ENCODE measurements at regions not wholly inside any gene's neighbourhood (a gene's known extent, or its start where the extent isn't known, plus 50 kb on each side); places are given as distances from the start of the nearest gene placed in this dataset.

DNA sequence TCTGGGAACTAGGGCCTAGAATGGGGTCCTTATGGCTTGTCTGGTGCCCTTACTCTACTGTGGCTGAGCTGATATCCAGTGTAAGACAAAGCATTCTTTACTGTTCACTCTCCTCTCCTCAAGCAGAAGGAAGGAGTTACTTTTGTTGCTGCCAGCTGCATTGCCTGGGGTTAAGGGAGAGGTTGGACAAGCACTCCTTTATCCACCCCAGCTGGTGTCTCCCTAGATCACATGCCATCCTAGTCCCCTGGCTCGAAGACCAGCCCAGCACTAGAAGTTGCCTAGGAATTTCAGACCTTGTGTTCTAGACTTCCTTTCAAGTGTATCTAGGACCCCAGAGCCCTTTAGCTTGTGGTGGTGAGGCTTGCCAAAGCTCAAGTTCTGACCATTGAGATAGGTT is 1051.5 kb upstream of the C9orf72 start:
- CTCF ChIA-PET, result no interaction called here
- ATAC-seq, result no peak
- intact Hi-C loops (cut with micrococcal nuclease), result no loop called here

DNA sequence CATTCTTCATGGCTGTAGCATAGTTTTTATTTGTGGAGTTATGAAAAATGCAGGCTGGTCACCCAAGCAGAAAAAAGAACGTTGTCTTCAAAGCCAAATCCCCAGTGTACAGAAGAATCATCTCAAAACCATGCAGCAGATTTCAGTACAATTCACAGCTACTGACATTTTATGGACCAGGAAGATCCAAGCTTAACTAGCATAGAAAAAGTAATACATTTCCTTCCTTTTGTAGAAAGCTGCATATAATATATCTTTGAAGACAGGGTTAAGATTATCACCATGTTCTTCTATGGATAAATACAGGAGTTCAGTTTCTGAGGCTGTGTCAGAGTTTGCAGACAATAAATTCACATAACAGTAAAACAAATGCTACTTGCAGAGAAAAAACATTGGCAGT is 1054.8 kb upstream of the C9orf72 start:
- TF ChIP-seq, protein P1, sequence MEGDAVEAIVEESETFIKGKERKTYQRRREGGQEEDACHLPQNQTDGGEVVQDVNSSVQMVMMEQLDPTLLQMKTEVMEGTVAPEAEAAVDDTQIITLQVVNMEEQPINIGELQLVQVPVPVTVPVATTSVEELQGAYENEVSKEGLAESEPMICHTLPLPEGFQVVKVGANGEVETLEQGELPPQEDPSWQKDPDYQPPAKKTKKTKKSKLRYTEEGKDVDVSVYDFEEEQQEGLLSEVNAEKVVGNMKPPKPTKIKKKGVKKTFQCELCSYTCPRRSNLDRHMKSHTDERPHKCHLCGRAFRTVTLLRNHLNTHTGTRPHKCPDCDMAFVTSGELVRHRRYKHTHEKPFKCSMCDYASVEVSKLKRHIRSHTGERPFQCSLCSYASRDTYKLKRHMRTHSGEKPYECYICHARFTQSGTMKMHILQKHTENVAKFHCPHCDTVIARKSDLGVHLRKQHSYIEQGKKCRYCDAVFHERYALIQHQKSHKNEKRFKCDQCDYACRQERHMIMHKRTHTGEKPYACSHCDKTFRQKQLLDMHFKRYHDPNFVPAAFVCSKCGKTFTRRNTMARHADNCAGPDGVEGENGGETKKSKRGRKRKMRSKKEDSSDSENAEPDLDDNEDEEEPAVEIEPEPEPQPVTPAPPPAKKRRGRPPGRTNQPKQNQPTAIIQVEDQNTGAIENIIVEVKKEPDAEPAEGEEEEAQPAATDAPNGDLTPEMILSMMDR (IDR thresholded peaks at IDR 0.05), result no peak
- ATAC-seq (no peak), DNase-seq (no peak)
- H3K36me3 Mint-ChIP-seq (ENCODE audit: low read depth), result no peaks in the 10 kb centered on the region
- H3K4me3 Mint-ChIP-seq, result no peak overlapping the region
- H3K9me3 Mint-ChIP-seq, result peaks cover 7% of the 10 kb centered on the region
- intact Hi-C loops (cut with micrococcal nuclease), result no loop called here
- H3K4me1 Mint-ChIP-seq (ENCODE audit: low read depth), result no peaks in the 10 kb centered on the region
- H3K27ac Mint-ChIP-seq, result no peak overlapping the region
- ChIA-PET CTCF (no interaction called here), POLR2A (no interaction called here)
- no peaks in the 10 kb centered on the region for H3K27me3 Mint-ChIP-seq

More for the DNA sequence above, 1051.5 kb upstream of the C9orf72 start:
- Mint-ChIP-seq H3K4me3 (no peak overlapping the region), H3K9me3 (peaks cover 4% of the 10 kb centered on the region), H3K4me1 (ENCODE audit: low read depth) (no peaks in the 10 kb centered on the region), H3K27ac (no peak overlapping the region), H3K27me3 (no peaks in the 10 kb centered on the region), H3K36me3 (ENCODE audit: low read depth) (no peaks in the 10 kb centered on the region)
- TF ChIP-seq, protein P1 (IDR thresholded peaks at IDR 0.05), result no peak
- no peak for DNase-seq
- POLR2A ChIA-PET, result no interaction called here

DNA sequence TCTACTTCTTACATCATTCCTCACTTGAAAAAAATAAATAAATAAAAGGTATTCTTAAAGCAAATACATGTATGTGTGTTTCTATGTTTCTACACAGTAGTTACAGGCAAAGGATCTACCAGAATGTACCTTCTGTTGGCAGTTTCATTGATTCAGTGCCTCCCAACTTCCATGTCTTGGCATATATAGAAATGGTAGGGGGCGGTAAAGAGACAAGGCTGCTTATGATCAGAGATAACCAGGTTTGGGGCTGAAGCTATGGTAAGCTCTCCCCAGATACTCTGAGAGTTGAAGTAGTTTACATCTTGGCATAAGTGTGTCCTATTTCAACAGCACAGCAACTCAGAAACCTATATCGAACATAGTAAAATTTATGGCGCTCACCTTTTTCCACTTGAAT is 1075.4 kb upstream of the C9orf72 start:
- ChIA-PET CTCF (no interaction called here), POLR2A (interaction anchor here (0.6 kb wide), 1 partner anchor 1849 kb away, joined by 3 read pairs; no protein-coding TSS in a partner anchor)
- DNase-seq (no peak), ATAC-seq (no peak)
- Mint-ChIP-seq H3K36me3 (ENCODE audit: low read depth) (no peaks in the 10 kb centered on the region), H3K4me3 (no peak overlapping the region), H3K27ac (no peak overlapping the region), H3K9me3 (peaks cover 1% of the 10 kb centered on the region), H3K27me3 (no peaks in the 10 kb centered on the region), H3K4me1 (ENCODE audit: low read depth) (no peaks in the 10 kb centered on the region)
- intact Hi-C loops (cut with micrococcal nuclease), result no loop called here
- TF ChIP-seq, protein P1 (IDR thresholded peaks at IDR 0.05), result no peak

DNA sequence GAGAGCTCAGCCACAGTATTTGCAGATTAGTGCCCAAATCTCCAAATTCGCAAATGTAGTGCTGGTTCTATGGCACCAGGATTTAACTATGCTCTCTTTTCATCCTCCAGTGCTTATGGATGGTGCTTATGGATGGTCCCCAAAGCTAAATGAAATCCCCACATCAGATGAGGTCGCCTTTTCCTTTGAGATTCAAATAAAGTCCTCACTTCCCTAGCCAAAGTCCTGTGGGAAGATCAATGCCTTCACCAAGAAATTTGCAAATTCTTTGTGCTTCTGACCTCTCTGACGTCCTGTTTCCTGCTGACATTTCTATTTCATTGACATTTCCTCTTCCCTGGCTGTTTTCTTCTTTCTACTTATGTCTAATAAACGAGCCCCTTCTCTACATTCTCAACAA is 1077.0 kb upstream of the C9orf72 start:
- DNase-seq, result no peak
- H3K4me3 Mint-ChIP-seq, result no peak overlapping the region
- H3K4me1 Mint-ChIP-seq (ENCODE audit: low read depth), result no peaks in the 10 kb centered on the region
- CTCF ChIA-PET, result no interaction called here
- intact Hi-C loops (cut with micrococcal nuclease), result no loop called here
- ATAC-seq, result no peak
- H3K9me3 Mint-ChIP-seq, result no peaks in the 10 kb centered on the region
- H3K36me3 Mint-ChIP-seq (ENCODE audit: low read depth), result no peaks in the 10 kb centered on the region
- TF ChIP-seq, protein P1 (IDR thresholded peaks at IDR 0.05), result no peak
- H3K27me3 Mint-ChIP-seq, result no peaks in the 10 kb centered on the region
- POLR2A ChIA-PET, result no interaction called here
- H3K27ac Mint-ChIP-seq, result no peak overlapping the region

DNA sequence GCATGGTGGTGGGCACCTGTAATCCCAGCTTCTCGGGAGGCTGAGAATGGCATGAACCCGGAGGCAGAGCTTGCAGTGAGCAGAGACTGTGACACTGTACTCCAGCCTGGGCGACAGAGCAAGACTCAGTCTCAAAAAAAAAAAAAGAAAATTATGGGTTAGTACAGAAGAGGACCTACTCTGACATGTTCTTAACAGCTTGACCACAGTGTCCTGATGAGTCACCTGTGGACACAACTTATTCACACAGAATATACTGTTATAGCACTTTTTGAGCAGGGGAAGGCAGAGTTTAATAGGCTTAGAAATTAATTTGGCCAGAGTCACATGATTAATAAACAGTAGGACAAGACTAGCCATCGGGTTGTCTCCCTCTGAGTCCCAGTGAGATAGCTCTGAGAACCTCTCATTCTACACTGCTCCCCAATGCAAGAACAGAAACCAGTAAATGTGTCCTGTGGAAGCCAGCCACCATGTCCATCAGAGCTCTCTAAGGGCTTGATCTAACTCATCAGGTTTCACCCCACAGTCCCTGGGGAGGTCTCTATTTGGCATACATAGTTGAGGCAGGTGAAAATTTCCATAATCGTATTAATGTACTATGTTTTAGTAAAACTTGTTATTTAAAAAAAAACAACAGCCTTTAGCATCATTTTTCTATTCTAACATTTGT is 1077.9 kb upstream of the C9orf72 start:
- Mint-ChIP-seq H3K4me3 (no peak overlapping the region), H3K9me3 (peaks cover 3% of the 10 kb centered on the region), H3K27me3 (no peaks in the 10 kb centered on the region), H3K4me1 (ENCODE audit: low read depth) (no peaks in the 10 kb centered on the region), H3K27ac (no peak overlapping the region), H3K36me3 (ENCODE audit: low read depth) (no peaks in the 10 kb centered on the region)
- POLR2A ChIA-PET, result interaction anchor here (0.6 kb wide), 1 partner anchor 918 kb away, joined by 3 read pairs; no protein-coding TSS in a partner anchor
- TF ChIP-seq, protein P1 (IDR thresholded peaks at IDR 0.05), result no peak
- CTCF ChIA-PET, result no interaction called here
- intact Hi-C loops (cut with micrococcal nuclease), result no loop called here
- DNase-seq (no peak), ATAC-seq (no peak)
